Effector memory CD8-positive, alpha-beta T cell (primary cell): ENCODE measurements at regions not wholly inside any gene's neighbourhood (a gene's known extent, or its start where the extent isn't known, plus 50 kb on each side); places are given as distances from the start of the nearest gene placed in this dataset.

Experiments
- ATAC-seq: fragments of 150-1000 bp; cut with Tn5 transposase; replicated peaks from 2 replicates; pipeline ENCODE4 v1.10.0; 2021; ENCODE audit warnings: mild to moderate bottlenecking, moderate library complexity
- DNase-seq, 3 experiments: peaks; one replicate each; pipeline ENCODE4 v3.0.0; 2021
- H3K27ac Mint-ChIP-seq, 2 donors: one replicate each; pipeline ENCODE4 v1.8.0; 2022; ENCODE audit warnings: mild to moderate bottlenecking in 2 of 2, mixed read lengths in 2 of 2, moderate library complexity in 2 of 2
- H3K27me3 Mint-ChIP-seq, 2 donors: one replicate each; pipeline ENCODE4 v1.8.0; 2022; ENCODE audit warnings: mixed read lengths in 2 of 2
- H3K36me3 Mint-ChIP-seq: one replicate; pipeline ENCODE4 v1.8.0; 2022; ENCODE audit warnings: mild to moderate bottlenecking, moderate library complexity, mixed read lengths; ENCODE audit not compliant: insufficient read depth
- H3K4me1 Mint-ChIP-seq, 2 donors: one replicate each; pipeline ENCODE4 v1.8.0; 2022; ENCODE audit warnings: low read depth in 2 of 2, mixed read lengths in 2 of 2
- H3K4me3 Mint-ChIP-seq, 2 donors: one replicate each; pipeline ENCODE4 v1.8.0; 2022; ENCODE audit warnings: mild to moderate bottlenecking in 2 of 2, mixed read lengths in 2 of 2, moderate library complexity in 2 of 2
- H3K9me3 Mint-ChIP-seq, 2 donors: one replicate each; pipeline ENCODE4 v1.8.0; 2022; ENCODE audit warnings: mixed read lengths in 2 of 2

- Mint-ChIP-seq H3K27me3 (peaks cover 36 to 48% of the 10 kb centered on the region in 2 donors), H3K36me3 (no peaks in the 10 kb centered on the region), H3K4me1 (peaks cover 0 to 1% of the 10 kb centered on the region in 2 donors), H3K9me3 (no peaks in the 10 kb centered on the region), H3K4me3 (no peak overlapping the region), H3K27ac (no peak overlapping the region)
- ATAC-seq (no peak), DNase-seq (no peak)
These were observed 81.7 kb upstream of the MSI2 start for GRCh38 chr17:57174591-57174990.

GRCh38 chr17:57178839-57179238 is 77.5 kb upstream of the MSI2 start:
- Mint-ChIP-seq H3K4me3 (no peak overlapping the region), H3K27me3 (peaks cover 21 to 27% of the 10 kb centered on the region in 2 donors), H3K36me3 (no peaks in the 10 kb centered on the region), H3K9me3 (no peaks in the 10 kb centered on the region), H3K4me1 (no peaks in the 10 kb centered on the region), H3K27ac (no peak overlapping the region)
- no peak for ATAC-seq
- no peak for DNase-seq

GRCh38 chr17:57182621-57183020 is 73.7 kb upstream of the MSI2 start:
- Mint-ChIP-seq H3K4me3 (no peak overlapping the region), H3K27ac (no peak overlapping the region), H3K36me3 (no peaks in the 10 kb centered on the region), H3K4me1 (no peaks in the 10 kb centered on the region), H3K9me3 (no peaks in the 10 kb centered on the region), H3K27me3 (peaks cover 22 to 23% of the 10 kb centered on the region in 2 donors)
- no peak for DNase-seq
- no peak for ATAC-seq

GRCh38 chr17:57186226-57187019 is 69.9 kb upstream of the MSI2 start:
- H3K4me3 Mint-ChIP-seq: no peak overlapping the region
- ATAC-seq: no peak
- DNase-seq: no peak
- H3K36me3 Mint-ChIP-seq: no peaks in the 10 kb centered on the region
- H3K27ac Mint-ChIP-seq: no peak overlapping the region
- H3K9me3 Mint-ChIP-seq: no peaks in the 10 kb centered on the region
- H3K4me1 Mint-ChIP-seq: no peaks in the 10 kb centered on the region
- peaks cover 36 to 49% of the 10 kb centered on the region in 2 donors for H3K27me3 Mint-ChIP-seq

- DNase-seq (no peak), ATAC-seq (no peak)
- no peak overlapping the region for H3K4me3 Mint-ChIP-seq
- H3K27me3 Mint-ChIP-seq: peaks cover 36 to 53% of the 10 kb centered on the region in 2 donors
- H3K27ac Mint-ChIP-seq: no peak overlapping the region
- no peaks in the 10 kb centered on the region for H3K9me3 Mint-ChIP-seq
- no peaks in the 10 kb centered on the region for H3K36me3 Mint-ChIP-seq
- H3K4me1 Mint-ChIP-seq: no peaks in the 10 kb centered on the region
These were observed 68.9 kb upstream of the MSI2 start for GRCh38 chr17:57187391-57187790.

GRCh38 chr17:57195785-57196460 is 60.4 kb upstream of the MSI2 start:
- ATAC-seq (no peak), DNase-seq (no peak)
- Mint-ChIP-seq H3K27ac (no peak overlapping the region), H3K27me3 (peaks cover 15 to 18% of the 10 kb centered on the region in 2 donors), H3K4me3 (no peak overlapping the region), H3K9me3 (no peaks in the 10 kb centered on the region), H3K36me3 (no peaks in the 10 kb centered on the region), H3K4me1 (no peaks in the 10 kb centered on the region)

GRCh38 chr17:57197466-57198071 is 58.8 kb upstream of the MSI2 start:
- Mint-ChIP-seq H3K4me3 (no peak overlapping the region), H3K36me3 (no peaks in the 10 kb centered on the region), H3K4me1 (no peaks in the 10 kb centered on the region), H3K9me3 (no peaks in the 10 kb centered on the region), H3K27ac (no peak overlapping the region), H3K27me3 (peaks cover 9 to 15% of the 10 kb centered on the region in 2 donors)
- DNase-seq: no peak
- ATAC-seq: no peak

- H3K9me3 Mint-ChIP-seq: no peaks in the 10 kb centered on the region
- H3K36me3 Mint-ChIP-seq: no peaks in the 10 kb centered on the region
- DNase-seq (no peak), ATAC-seq (no peak)
- H3K4me3 Mint-ChIP-seq: no peak overlapping the region
- no peak overlapping the region for H3K27ac Mint-ChIP-seq
- peaks cover 37 to 41% of the 10 kb centered on the region in 2 donors for H3K27me3 Mint-ChIP-seq
- H3K4me1 Mint-ChIP-seq: no peaks in the 10 kb centered on the region
These were observed 54.8 kb upstream of the MSI2 start for GRCh38 chr17:57201481-57201880.

GRCh38 chr17:57203040-57203439 is 53.3 kb upstream of the MSI2 start:
- no peak overlapping the region for H3K27ac Mint-ChIP-seq
- no peaks in the 10 kb centered on the region for H3K9me3 Mint-ChIP-seq
- ATAC-seq (no peak), DNase-seq (no peak)
- H3K4me3 Mint-ChIP-seq: no peak overlapping the region
- H3K4me1 Mint-ChIP-seq: no peaks in the 10 kb centered on the region
- no peaks in the 10 kb centered on the region for H3K36me3 Mint-ChIP-seq
- peaks cover 38 to 43% of the 10 kb centered on the region in 2 donors for H3K27me3 Mint-ChIP-seq
